Mesenchymal stem cell (in vitro differentiated cells and primary cell): ENCODE measurements at regions not wholly inside any gene's neighbourhood (a gene's known extent, or its start where the extent isn't known, plus 50 kb on each side); places are given as distances from the start of the nearest gene placed in this dataset.
"Not testable (repeated sequence)": the region's sequence is repeated elsewhere in the genome, so short reads cannot be mapped to it uniquely, and the experiment has no call there.

ENCODE experiments used
- DNase-seq: peaks from one replicate; pipeline ENCODE4 v3.0.0-alpha.2; 2013
- H2AFZ ChIP-seq: one replicate; pipeline ENCODE4 v1.6.1; 2013; ENCODE audit warnings: low read depth, mild to moderate bottlenecking, control low read depth, inconsistent platforms, low read length, moderate library complexity
- H2AK5ac ChIP-seq: 2 replicates; pipeline ENCODE4 v1.6.1; 2013; ENCODE audit warnings: low read length, moderate library complexity, mild to moderate bottlenecking, inconsistent platforms; ENCODE audit not compliant: severe bottlenecking
- H2BK120ac ChIP-seq: one replicate; pipeline ENCODE4 v1.6.1; 2013; ENCODE audit warnings: low read depth, mild to moderate bottlenecking, inconsistent platforms, low read length, moderate library complexity
- H2BK12ac ChIP-seq, 2 experiments: one replicate each; pipeline ENCODE4 v1.6.1; 2013; ENCODE audit warnings: inconsistent platforms in 2 of 2, low read length in 2 of 2, mild to moderate bottlenecking in 2 of 2, moderate library complexity in 2 of 2, control low read depth in 1 of 2
- H2BK15ac ChIP-seq: one replicate; pipeline ENCODE4 v1.6.1; 2013; ENCODE audit warnings: mild to moderate bottlenecking, low read depth, inconsistent platforms; ENCODE audit not compliant: poor library complexity, severe bottlenecking
- H2BK5ac ChIP-seq: 2 replicates; pipeline ENCODE4 v1.6.1; 2013; ENCODE audit warnings: low read depth, mild to moderate bottlenecking, low read length, control low read depth, inconsistent platforms; ENCODE audit not compliant: poor library complexity, severe bottlenecking
- H3K14ac ChIP-seq, 2 experiments: one replicate each; pipeline ENCODE4 v1.6.1; 2013; ENCODE audit warnings: inconsistent platforms in 2 of 2, low read length in 2 of 2, control low read depth in 1 of 2, mild to moderate bottlenecking in 1 of 2, moderate library complexity in 1 of 2
- H3K18ac ChIP-seq, 2 experiments: one replicate each; pipeline ENCODE4 v1.6.1; 2013; ENCODE audit warnings: inconsistent platforms in 2 of 2, low read length in 2 of 2, control low read depth in 1 of 2, low read depth in 1 of 2, mild to moderate bottlenecking in 1 of 2
- H3K23ac ChIP-seq, 2 experiments: one replicate each; pipeline ENCODE4 v1.6.1; 2013; ENCODE audit warnings: inconsistent platforms in 2 of 2, low read length in 2 of 2, mild to moderate bottlenecking in 2 of 2, moderate library complexity in 2 of 2, control low read depth in 1 of 2
- H3K27ac ChIP-seq: 2 replicates; pipeline ENCODE4 v1.5.1; 2013; ENCODE audit warnings: mild to moderate bottlenecking, moderate library complexity, low read length, control low read depth, inconsistent platforms; ENCODE audit not compliant: poor library complexity, severe bottlenecking
- H3K27me3 ChIP-seq, 2 experiments: 2 replicates each; pipeline versions ENCODE4 v1.6.1 to v1.7.0; 2013; ENCODE audit warnings: low read length in 2 of 2, mild to moderate bottlenecking in 2 of 2, moderate library complexity in 2 of 2, control low read depth in 1 of 2, inconsistent platforms in 1 of 2; ENCODE audit not compliant: control insufficient read depth in 1 of 2, insufficient read depth in 1 of 2
- H3K36me3 ChIP-seq, 2 experiments: 2 replicates each; pipeline versions ENCODE4 v1.6.1 to v1.7.0; 2013; ENCODE audit warnings: low read length in 2 of 2, control low read depth in 1 of 2, inconsistent platforms in 1 of 2, low read depth in 1 of 2, mild to moderate bottlenecking in 1 of 2; ENCODE audit not compliant: insufficient read depth in 2 of 2, control insufficient read depth in 1 of 2
- H3K4ac ChIP-seq, 2 experiments: one replicate each; pipeline ENCODE4 v1.6.1; 2013; ENCODE audit warnings: inconsistent platforms in 2 of 2, low read length in 2 of 2, mild to moderate bottlenecking in 2 of 2, moderate library complexity in 2 of 2, control low read depth in 1 of 2, low read depth in 1 of 2
- H3K4me1 ChIP-seq: 2 replicates; pipeline ENCODE4 v1.6.1; 2013; ENCODE audit warnings: low read depth, low read length, control low read depth; ENCODE audit not compliant: control insufficient read depth, insufficient read depth
- H3K4me2 ChIP-seq: 2 replicates; pipeline ENCODE4 v1.6.1; 2013; ENCODE audit warnings: low read length, mild to moderate bottlenecking, inconsistent platforms; ENCODE audit not compliant: poor library complexity, severe bottlenecking
- H3K4me3 ChIP-seq, 2 experiments: 2 replicates each; pipeline versions ENCODE4 v1.5.1 to v1.7.0; 2013; ENCODE audit warnings: low read length in 2 of 2, mild to moderate bottlenecking in 2 of 2, control low read depth in 1 of 2, low read depth in 1 of 2; ENCODE audit not compliant: insufficient read depth in 1 of 2
- H3K79me1 ChIP-seq: replicated peaks from 2 replicates; pipeline ENCODE4 v1.6.1; 2013; ENCODE audit warnings: mild to moderate bottlenecking, control low read depth, low read length, inconsistent platforms; ENCODE audit not compliant: poor library complexity, severe bottlenecking
- H3K9ac ChIP-seq: 2 replicates; pipeline ENCODE4 v1.7.0; 2013; ENCODE audit warnings: mild to moderate bottlenecking, low read length, moderate library complexity
- H3K9me3 ChIP-seq: 2 replicates; pipeline ENCODE4 v1.7.0; 2013; ENCODE audit warnings: mild to moderate bottlenecking, low read length; ENCODE audit not compliant: control insufficient read depth
- H4K8ac ChIP-seq: one replicate; pipeline ENCODE4 v1.6.1; 2013; ENCODE audit warnings: inconsistent platforms, mild to moderate bottlenecking, low read length, moderate library complexity
- H4K91ac ChIP-seq: one replicate; pipeline ENCODE4 v1.6.1; 2013; ENCODE audit warnings: mild to moderate bottlenecking, low read length, inconsistent platforms
- WGBS: methylation state at CpG from one replicate; pipeline ENCODE4 v1.1.7; 2013; ENCODE audit warnings: mixed read lengths; 5-methylcytosine and 5-hydroxymethylcytosine counted together

DNA sequence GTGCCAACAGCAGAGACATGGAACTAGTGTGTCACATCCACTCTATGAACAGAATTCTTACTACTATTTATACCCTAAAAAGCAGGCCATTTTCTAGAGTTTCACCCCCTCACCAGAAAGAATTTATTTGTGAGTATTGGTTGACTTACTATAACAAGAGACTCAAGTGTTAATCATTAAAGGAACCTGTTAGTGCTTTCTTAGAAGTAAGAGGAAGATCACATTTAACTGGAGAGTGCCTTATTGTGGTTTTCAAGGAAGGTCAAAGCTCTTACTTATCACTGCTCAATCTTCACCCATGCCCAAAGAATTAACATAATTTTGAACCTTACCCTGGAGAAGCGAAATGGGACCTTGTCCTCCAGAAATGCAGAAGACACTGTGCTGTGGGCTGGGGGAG, 169.3 kb upstream of the PRSS1 start:
- H3K9ac ChIP-seq, result no peak overlapping the region
- no peak overlapping the region for H3K4me2 ChIP-seq
- no peak overlapping the region for H3K4me3 ChIP-seq
- no peaks in the 10 kb centered on the region for H3K27me3 ChIP-seq
- peaks cover 8% of the 10 kb centered on the region for H3K4me1 ChIP-seq
- no peak overlapping the region for H2AK5ac ChIP-seq
- no peak overlapping the region for H4K8ac ChIP-seq
- no peak overlapping the region for H2BK120ac ChIP-seq
- H2AFZ ChIP-seq, result no peak overlapping the region
- H3K14ac ChIP-seq, result no peak overlapping the region
- no peak overlapping the region for H3K4ac ChIP-seq
- H2BK12ac ChIP-seq, result no peak overlapping the region
- H3K9me3 ChIP-seq, result no peaks in the 10 kb centered on the region
- H3K36me3 ChIP-seq, result no peaks in the 10 kb centered on the region
- H4K91ac ChIP-seq, result no peak overlapping the region
- no peak overlapping the region for H2BK15ac ChIP-seq
- H2BK5ac ChIP-seq, result no peak overlapping the region
- H3K18ac ChIP-seq, result no peak overlapping the region
- DNase-seq, result no peak
- H3K27ac ChIP-seq, result no peak overlapping the region
- H3K23ac ChIP-seq, result no peak overlapping the region
- 96% methylated on average over 1 of the region's 1 CpG for WGBS
- H3K79me1 ChIP-seq, result no peaks in the 10 kb centered on the region

- H2BK15ac ChIP-seq, H3K27ac ChIP-seq, H3K9me3 ChIP-seq, H3K4me3 ChIP-seq, H3K4me2 ChIP-seq, H3K9ac ChIP-seq, H2BK5ac ChIP-seq, H4K8ac ChIP-seq, H3K27me3 ChIP-seq, H2AFZ ChIP-seq, H3K4me1 ChIP-seq, H3K18ac ChIP-seq, H2BK12ac ChIP-seq, H3K4ac ChIP-seq, H3K23ac ChIP-seq, H3K79me1 ChIP-seq, H3K36me3 ChIP-seq, H3K14ac ChIP-seq, H2BK120ac ChIP-seq, H2AK5ac ChIP-seq, DNase-seq, H4K91ac ChIP-seq: not testable (repeated sequence)
- 96% methylated on average over 20 of the region's 25 CpGs for WGBS
Measured at GRCh38 chr7:142575351-142575750, 173.9 kb upstream of the PRSS1 start.

GRCh38 chr7:142571581-142571980, 177.7 kb upstream of the PRSS1 start:
- H3K4me1 ChIP-seq, result peaks cover 4% of the 10 kb centered on the region
- no peak overlapping the region for H3K14ac ChIP-seq
- no peak overlapping the region for H4K8ac ChIP-seq
- WGBS, result 76% methylated on average over 3 of the region's 3 CpGs
- DNase-seq, result peak; percentile 42
- H3K79me1 ChIP-seq, result no peaks in the 10 kb centered on the region
- H3K18ac ChIP-seq, result no peak overlapping the region
- H3K27me3 ChIP-seq, result no peaks in the 10 kb centered on the region
- H3K4me3 ChIP-seq, result no peak overlapping the region
- no peak overlapping the region for H2BK12ac ChIP-seq
- no peak overlapping the region for H2AFZ ChIP-seq
- no peak overlapping the region for H3K4me2 ChIP-seq
- H4K91ac ChIP-seq, result no peak overlapping the region
- no peaks in the 10 kb centered on the region for H3K36me3 ChIP-seq
- no peak overlapping the region for H3K9ac ChIP-seq
- no peak overlapping the region for H2BK120ac ChIP-seq
- no peak overlapping the region for H2BK5ac ChIP-seq
- H3K4ac ChIP-seq, result no peak overlapping the region
- peak overlapping the region; percentile 39 for H2BK15ac ChIP-seq
- no peak overlapping the region for H3K27ac ChIP-seq
- no peak overlapping the region for H2AK5ac ChIP-seq
- H3K9me3 ChIP-seq, result peaks cover 3% of the 10 kb centered on the region
- H3K23ac ChIP-seq, result no peak overlapping the region

DNA sequence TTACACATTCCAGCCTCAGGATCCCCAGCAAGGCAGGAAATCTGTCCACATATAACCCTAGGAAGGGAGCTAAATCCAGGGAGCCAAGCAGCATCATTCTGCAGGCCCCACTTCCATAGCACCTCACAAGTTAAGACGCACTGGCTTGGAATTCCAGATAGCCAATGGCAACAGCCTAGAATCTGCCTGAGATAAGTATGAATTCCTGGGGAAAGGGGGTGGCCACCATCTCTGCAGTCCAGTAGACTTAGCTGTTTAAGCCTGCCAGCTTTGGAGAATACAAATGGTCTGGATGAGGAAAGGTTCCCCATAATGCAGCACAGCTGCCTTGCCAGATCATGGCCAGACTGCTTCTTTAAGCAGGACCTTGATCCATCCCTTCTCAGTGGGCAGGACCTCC, 179.4 kb upstream of the PRSS1 start:
- no peak overlapping the region for H4K91ac ChIP-seq
- no peak overlapping the region for H3K4me3 ChIP-seq
- peak overlapping the region; percentile 19 for H4K8ac ChIP-seq
- H3K18ac ChIP-seq, result peak overlapping the region in 1 of 2 experiments; percentile 64
- no peaks in the 10 kb centered on the region for H3K27me3 ChIP-seq
- 90% methylated on average over 1 of the region's 1 CpG for WGBS
- peak overlapping the region; percentile 3 to 16 for H3K4ac ChIP-seq
- peaks cover 4% of the 10 kb centered on the region for H3K4me1 ChIP-seq
- H3K79me1 ChIP-seq, result no peaks in the 10 kb centered on the region
- H3K36me3 ChIP-seq, result no peaks in the 10 kb centered on the region
- no peak overlapping the region for H3K27ac ChIP-seq
- H2AFZ ChIP-seq, result no peak overlapping the region
- no peak overlapping the region for H2BK120ac ChIP-seq
- H3K23ac ChIP-seq, result no peak overlapping the region
- no peak overlapping the region for H2AK5ac ChIP-seq
- H2BK5ac ChIP-seq, result no peak overlapping the region
- no peak overlapping the region for H3K4me2 ChIP-seq
- peak overlapping the region; percentile 23 for H3K9ac ChIP-seq
- H2BK15ac ChIP-seq, result no peak overlapping the region
- no peak for DNase-seq
- H3K14ac ChIP-seq, result peak overlapping the region in 1 of 2 experiments; percentile 79
- peaks cover 3% of the 10 kb centered on the region for H3K9me3 ChIP-seq
- H2BK12ac ChIP-seq, result peak overlapping the region in 1 of 2 experiments; percentile 15
